EH (cell line): ENCODE measurements at regions not wholly inside any gene's neighbourhood (a gene's known extent, or its start where the extent isn't known, plus 50 kb on each side); places are given as distances from the start of the nearest gene placed in this dataset.
"Not testable (repeated sequence)": the region's sequence is repeated elsewhere in the genome, so short reads cannot be mapped to it uniquely, and the experiment has no call there.

Source experiments
- DNase-seq: peaks from one replicate; pipeline ENCODE4 v3.0.0-alpha.2; 2015; ENCODE audit warnings: low read depth

DNA sequence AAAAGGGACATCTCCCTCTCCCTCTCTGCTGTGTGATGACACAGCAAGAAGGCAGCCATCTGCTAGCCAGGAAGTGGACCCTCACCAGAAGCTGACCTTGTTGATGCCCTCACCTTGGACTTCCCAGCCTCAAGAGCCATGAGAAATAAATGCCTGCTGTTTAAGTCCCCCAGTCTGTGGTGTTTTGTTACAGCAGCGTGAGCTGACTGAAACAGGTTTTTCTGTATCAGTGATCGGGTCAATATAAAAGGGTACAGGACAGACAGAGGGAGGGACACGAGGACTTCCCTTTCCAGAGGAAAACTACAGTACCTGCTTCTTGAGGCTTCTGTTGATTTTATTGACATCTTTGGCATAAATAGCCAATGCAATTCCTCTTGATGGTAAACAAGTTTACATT lies 510.3 kb upstream of the CHAC2 start:
- DNase-seq = no peak

DNA sequence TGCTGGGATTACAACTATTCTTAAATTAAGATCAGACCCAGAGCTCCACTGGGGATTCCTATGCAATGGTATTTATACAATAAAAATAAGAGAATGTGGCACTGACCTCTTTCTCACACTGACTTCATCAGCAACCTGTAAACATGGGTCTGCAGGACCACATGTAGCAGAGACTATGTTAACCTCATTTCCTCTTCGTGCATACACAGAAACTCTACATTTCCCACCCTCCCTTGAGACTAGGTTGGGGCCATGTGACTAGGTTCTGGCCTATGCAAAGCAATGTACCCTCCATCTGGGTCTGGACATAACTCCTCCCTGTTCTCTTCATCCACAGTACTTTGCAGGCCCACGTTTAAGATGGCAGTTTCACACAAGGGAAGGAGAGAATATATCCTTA lies 514.4 kb upstream of the CHAC2 start:
- DNase-seq = no peak

DNA sequence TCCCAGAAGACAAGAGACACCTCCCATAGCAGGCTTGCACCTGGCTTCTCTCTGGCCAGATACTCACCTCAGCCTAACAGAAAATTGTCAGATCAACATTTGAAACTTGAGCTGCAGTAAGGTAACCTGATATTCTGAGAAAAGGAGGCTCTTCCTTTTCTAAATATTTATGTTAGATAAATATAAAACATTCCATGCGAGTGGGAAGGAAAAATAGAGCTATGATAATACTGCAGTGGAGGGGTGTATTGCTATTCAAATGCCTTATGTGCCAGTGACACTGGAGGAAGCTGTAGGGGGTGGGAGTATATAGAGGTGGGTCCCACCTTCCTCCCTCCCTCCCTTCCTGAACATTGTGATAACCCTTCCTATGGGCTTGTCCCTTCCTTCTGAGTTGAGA lies 515.5 kb upstream of the CHAC2 start:
- DNase-seq = no peak

DNA sequence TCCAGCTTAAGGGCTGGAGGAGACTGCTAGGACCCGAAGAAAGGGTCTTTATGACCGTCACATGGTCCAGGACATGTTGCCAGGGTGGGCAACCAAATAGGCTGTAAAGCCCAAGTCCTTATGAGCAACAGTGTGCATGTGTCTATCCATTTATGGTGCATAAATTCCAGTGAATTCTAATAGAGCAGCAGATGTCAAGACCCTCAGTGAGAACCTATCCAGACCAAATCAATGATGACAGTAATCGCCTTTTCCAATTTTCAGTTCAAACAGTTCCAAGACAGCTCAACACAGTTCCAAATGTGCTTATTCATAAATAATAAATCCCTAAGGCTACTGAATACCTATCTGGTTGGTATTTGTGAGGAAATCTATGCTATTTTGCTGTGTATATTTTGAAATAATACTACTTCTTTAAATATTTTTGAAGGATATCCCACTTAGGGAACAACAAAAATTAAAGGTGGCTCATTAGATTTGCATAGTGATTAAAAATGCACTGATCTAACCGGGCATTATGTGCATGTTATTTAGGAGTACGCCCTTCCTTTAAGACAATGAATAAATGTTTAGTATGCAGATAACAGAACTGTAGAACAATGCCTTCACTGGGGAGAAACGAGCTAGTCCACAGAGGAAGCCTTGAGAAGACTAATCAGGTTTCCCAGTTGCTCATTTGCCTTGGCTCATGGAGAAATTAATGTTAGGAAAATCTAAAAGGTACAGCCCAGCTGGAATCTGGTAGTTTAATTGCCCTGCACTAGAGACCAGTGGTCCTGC lies 519.5 kb upstream of the CHAC2 start:
- no peak for DNase-seq

DNA sequence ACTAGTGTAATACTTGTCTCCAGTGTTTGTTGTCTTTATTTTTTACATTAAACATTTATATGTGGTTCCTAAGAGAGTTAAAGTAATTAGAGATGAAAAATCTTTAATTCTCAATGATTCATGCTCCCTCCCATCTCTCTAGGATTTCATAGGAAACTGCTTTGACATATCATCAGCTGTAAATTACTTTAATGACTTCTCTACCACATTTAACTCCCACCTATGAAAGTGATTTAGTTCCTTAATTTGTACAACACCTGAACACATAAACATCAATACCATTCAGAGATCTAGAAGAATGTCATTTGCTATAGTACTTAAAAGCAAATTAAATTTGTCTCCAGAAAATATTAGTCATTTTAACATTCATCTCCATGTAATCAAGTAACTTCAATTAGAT lies 524.2 kb upstream of the CHAC2 start:
- no peak for DNase-seq

DNA sequence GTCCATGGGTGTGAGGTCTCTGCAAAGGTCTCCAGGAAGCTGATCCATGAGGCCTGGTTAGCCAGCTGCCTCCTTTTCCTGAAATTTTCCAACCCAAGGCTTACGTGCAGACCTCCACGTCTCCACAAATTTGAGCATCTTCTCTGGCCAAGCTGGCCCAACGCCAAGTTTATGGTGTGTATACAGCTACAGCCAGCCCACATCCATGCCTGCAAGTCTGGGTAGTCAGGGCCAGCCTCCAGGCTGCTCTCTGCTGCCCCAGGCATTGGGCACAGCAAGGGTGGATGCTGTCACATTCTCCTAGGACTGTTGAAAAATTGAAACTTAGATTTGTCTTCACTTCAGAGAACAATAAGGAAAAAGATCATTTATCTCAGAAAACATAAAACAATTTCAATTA lies 525.5 kb upstream of the CHAC2 start:
- DNase-seq = no peak

DNA sequence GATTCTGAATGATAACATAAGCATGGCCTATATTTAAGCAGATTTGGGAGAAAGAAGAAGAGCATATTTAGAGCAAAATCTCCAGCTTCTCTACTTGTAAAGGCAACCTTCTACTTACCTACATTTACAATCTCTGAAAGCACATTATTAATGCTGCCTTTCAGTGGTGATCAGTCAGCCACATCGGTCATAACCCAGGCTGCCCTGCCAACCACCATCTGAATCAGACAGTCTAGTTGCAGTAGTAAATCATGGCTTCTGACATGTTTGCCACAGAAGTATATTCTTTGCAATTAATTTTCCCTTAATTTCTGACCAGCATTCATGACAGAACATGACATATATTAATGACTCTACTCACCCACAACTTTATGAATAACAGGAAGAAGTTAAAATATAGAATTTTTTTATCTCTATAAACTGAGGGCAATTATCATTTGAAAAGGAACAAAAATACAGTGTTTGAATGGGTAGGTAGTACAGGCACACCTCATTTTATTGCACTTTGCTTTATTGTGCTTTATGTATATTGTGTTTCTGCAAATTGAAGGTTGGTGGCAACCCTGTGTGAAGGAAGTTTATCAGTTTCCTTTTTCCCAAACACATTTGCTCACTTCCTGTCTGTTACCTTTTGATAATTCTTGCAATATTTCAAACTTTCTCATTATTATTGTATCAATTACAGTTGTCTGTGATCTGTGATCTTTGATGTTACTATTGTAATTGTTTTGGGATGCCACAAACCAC lies 531.6 kb upstream of the CHAC2 start:
- no peak for DNase-seq

DNA sequence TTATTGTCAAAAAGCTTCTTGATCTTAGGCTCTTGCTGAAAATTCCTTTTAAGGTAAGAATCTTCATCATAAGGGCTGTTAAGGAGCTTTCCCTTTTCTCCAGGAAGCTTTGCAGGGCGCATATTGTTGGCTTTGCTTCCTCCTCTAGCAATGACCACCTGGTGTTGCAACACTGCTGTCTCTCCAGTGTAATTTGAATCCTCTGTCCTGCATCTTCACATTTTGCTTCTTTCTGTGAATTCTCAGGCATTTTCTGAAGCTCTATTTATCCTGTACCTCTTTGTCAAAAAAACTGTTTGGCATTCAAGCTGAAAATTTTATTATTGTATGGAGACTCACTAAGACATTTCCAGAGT lies 533.1 kb upstream of the CHAC2 start:
- no peak for DNase-seq

DNA sequence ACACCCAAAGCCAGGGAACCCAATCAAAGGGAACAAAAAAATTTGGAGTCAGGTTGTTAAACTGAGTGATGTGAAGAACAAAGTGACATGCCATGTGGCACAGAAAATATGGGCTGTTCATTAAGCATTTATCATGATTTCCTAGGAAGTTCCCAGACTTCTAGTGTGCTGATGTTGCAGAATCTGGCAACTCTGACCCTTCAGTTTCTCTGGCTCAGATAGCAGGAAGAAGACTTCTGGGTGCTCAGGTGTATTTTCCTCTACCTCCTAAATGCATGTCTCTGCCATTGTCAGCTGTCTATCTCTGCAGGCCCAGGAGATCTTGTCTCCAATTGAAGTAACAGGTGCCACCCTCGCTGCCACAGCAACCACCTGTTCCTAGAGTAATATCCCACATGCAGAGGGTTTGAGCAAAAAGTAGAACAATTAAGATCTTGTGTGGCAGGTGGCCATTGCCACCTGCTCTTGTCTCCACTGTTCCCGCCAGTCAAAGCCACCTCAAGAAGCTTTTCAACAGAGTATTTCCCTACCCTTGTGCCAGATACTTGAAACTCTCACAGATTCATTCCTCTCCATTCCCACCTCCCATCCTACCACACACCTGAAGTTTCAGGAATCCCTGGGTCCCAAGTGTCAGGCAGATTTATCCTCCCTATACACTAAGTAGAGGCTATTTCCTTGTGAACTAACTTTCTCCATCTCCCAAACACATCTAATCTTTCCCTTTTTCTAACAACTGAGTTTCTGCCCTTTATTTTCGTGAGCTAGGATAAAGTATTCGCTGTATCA lies 533.7 kb upstream of the CHAC2 start:
- no peak for DNase-seq

DNA sequence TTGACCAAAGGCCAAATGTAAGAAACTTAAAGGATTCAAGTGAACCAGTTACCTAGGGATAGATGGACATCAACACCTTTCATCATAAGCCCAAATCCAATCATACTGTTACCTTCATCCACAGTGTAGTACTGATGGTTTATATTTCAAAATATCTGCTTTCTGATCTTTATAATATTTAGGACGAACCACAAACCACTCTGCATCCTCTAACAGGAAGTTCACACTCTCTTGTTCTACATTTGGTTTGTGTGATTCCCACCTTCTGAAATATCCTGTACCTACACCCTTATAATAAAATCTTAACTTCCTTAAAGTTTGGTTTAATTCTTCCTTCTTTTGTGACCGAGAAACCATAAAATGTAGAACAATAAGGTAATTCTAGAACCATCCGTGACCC lies 535.7 kb upstream of the CHAC2 start:
- DNase-seq = no peak

DNA sequence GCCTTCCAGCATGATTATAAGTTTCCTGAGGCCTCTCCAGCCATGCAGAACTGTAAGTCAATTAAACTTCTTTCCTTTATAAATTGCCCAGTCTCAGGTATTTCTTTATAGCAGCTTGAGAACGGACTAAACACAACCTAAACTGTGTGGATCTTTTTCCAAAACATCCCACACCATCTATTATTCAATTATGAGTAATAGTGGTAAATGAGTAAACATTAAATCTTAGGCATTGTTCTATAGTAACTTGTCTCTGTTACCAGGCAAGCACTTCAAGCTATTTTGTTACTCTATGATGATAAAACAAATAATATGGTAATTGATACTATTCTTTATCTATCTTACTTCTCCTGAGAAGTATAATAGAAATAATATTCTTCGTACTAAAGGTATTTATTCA lies 536.9 kb upstream of the CHAC2 start:
- DNase-seq = no peak

DNA sequence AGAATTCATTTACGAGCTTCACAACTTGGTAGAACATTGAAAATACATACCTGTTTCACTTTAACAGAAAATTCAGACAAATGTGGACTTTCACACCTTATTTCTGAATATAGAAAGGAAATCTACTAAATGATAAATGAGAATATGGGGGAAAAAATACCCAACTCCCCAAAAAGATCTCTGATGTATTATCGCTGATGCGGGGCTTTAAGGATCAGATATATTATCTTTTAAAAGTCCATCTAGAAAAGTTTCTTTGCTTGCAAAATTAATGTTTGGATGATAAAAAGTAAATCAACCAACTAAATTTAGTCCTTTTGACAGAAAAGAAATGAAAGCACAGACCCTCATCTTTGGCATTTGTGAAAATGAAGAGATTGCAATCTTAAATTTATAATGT lies 540.1 kb upstream of the CHAC2 start:
- no peak for DNase-seq

DNA sequence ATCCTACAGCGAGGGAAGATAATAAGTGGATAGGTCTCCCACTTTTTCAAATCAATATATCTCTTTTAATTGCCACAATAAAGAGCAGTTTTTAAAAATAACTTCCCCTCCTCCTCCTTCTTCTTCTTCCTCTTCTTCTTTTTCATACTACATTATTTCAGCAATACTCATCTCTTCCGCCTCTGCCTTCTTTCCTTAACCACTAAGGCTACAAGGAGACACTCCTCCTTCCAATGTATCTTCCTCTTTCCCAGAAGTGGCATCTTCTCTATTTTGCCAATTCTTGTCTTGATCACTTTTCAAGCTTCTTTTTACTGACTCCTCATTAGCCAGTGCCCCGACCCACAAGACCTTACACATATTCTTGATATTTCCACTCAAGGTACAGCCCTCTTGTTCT lies 546.6 kb upstream of the CHAC2 start:
- no peak for DNase-seq

DNA sequence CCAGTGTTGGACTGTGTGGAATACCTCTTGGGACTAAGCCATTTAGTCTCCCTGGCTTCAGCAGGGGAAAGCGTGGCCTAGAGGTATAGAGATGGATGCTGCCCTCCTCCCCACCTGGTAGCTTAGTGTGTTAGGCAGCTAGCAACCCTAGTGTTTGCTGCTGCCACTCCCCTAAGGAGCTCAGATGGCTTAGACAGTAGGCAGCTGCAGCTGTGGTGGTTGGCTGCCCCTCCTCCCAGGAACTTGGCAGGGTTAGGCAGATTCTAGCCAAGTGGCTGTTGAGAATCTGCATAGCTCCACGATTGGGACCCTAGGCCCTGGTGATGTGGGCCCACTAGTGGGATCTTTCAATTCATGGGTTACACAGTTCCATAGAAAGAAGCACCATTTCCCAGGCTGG lies 550.4 kb upstream of the CHAC2 start:
- DNase-seq = no peak

DNA sequence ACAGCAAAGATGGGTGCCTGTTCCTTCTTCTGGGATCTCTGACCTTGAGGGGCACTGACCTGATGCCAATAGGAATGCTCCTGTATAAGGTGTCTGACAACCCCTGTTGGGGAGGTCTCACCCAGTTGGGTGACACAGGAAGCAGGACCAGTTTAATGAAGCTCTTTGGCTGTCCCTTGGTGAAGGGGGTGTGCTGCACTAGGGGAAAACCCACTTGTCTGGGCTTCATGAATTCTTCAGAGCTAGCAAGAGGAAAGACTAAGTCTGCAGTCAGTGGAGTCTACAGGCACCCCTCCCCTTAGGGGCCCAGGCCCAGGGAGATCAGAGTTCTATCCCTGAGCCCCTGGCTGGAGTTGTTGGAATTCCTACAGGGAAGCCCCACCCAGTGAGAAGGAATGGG lies 550.8 kb upstream of the CHAC2 start:
- no peak for DNase-seq

DNA sequence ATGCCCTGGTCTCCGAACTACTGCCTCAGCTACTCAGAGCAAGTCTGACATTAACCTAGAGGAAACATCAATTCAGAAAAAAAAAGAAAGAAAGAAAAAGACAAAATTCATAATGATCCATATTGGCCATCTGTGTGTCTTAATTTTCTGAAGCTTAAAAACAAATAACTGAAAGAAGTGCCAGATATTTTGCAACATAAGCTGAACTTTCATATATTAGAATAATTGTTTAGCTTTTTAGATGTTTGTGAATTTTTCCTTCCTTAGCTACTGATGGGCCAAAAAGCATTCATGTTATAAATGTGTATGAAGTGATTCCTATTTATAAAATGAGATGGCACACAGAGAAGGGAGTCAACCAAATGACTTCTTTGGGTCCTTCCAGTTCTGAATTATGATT lies 555.0 kb upstream of the CHAC2 start:
- DNase-seq = no peak

DNA sequence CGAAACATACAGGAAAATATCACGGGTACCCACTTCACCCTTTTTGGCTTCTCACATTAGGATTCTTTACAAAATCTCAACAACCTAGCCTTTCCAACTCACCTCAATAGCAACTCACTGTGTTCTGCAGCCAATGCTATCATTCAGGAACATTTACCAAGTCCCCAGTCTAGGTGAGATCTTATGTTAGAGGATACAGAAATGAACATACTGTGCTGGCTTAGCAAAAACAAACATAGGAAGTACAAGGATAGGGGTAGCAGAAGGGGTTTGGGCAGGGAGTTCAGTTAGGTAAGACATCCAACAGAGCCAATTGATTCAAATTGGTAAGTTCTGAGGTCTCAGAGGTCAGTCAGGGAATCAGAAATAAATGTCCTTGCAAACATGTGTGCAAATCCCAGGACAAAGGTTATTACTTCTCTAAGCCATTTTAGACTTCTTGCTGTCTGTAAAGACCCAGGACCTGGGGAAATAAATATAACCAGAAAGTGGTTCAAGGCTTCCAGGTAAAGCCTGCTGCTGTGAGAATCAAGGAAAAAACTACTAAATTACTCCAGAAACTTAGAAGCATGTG lies 556.3 kb upstream of the CHAC2 start:
- no peak for DNase-seq

DNA sequence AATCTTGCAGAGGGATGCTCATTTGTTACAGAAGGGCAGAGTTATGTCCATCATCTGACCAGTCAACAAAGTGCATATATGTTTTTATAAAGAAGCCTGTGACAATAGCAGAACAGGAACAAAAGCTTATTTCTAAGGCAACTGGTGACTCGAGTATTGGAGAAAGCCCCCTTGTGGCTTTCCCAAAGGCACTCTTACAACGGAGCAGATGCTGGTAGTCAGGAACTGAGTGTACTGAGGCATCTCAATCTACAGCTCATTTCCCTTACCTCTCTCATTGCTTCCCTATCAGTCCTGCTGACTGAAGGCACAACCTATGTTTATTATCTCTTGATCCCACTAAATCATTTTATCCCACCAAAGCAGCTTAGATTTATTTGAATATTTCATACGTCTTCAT lies 557.1 kb upstream of the CHAC2 start:
- DNase-seq = no peak

DNA sequence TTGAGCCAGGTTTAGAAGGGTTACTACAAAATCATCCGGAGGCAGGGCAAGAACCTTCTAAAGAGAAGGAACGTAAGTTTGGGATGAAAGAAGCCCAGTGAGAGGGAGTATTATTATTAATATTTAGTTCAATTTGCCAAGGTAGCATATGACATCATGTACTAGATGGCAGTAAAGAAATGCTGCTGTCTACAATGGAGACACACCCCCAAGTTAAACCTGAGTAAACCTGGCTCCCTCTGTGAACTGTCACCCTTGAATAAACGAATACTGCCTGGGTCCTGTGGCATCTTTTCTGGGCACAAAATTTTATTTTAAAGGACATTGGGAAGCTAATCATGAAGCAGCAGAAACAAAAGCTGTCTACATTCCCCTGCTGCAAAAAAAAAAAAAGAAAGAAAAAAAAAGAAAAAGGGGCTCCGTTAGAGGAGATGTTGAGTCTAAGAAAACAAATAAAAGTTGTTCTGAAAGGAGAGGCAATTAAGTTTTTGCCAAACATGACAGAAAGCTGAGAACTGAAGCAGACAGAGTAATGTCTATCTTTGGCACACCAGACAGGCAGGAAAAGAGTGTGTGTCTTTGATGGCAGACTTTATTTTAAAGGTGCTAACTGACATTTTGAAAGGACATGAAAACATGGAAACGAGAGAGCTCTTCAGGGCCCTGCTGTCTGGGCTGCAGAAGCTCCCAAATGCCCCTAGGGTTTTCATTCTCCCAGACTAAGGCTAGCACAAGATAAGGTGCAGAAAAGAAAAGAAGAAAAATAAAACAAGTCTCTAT lies 557.7 kb upstream of the CHAC2 start:
- DNase-seq = no peak

DNA sequence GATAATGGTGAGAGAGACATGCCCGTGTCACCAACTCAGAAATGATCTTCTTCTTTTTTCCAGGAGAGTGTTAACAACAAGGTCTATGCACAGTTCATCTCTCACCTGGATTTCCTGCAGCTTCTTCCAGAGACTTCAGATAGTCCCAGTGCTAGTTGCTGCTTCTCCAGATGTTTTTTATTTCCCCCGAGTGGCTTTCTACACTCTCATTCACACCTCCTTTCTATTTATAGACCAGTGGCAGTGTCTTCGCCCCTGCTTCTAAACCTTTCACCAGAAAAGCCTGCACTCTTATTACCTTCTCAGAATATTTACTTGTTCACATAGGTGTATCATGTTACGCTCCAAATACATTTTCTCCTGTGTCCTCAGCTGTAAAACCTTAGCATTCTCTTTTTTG lies 558.8 kb upstream of the CHAC2 start:
- DNase-seq = no peak

DNA sequence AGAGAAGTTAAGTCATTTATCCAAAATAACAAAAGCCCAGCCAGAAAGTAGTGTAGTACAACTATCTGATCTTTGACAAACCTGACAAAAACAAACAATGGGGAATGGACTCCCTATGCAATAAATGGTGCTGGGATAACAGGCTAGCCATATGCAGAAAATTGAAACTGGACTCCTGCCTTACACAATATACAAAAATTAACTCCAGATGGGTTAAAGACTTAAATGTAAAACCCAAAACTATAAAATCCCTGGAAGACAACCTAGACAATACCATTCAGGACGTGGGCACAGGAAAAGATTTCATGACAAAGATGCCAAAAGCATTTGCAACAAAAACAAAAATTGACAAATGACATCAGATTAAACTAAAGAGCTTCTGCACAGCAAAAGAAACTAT lies 561.4 kb upstream of the CHAC2 start:
- DNase-seq = not testable (repeated sequence)

DNA sequence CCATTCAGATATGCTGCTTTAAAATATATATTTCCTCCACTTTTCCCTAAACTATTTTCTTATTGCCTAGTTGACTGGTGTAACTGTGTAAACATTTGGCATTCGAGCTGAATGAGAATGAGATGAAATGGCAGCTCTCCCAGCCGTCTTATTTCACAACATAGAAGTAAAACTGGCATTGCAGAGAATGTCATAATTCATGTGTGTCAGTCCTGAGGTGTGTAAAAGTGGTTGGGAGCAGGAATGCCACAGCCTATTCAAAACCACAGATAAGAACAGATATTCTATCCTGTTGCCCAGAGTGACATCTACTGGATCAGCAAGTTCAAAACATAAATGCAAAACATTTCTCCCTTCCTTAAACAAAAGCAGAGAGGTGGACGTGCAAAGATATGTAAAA lies 565.5 kb upstream of the CHAC2 start:
- DNase-seq = peak; percentile 53
